ENCODE measurements at regions not wholly inside any gene's neighbourhood (a gene's known extent, or its start where the extent isn't known, plus 50 kb on each side); places are given as distances from the start of the nearest gene placed in this dataset.

- TF ChIP-seq ZNF384 (IDR thresholded peaks at IDR 0.05): no peak
- TF ChIP-seq ARNT (IDR thresholded peaks at IDR 0.05): no peak
- no peak for TF ChIP-seq SP1 (IDR thresholded peaks at IDR 0.05)
- no peak for TF ChIP-seq L3MBTL2 (conservative IDR thresholded peaks at IDR 0.05)
- TF ChIP-seq FOXK2 (IDR thresholded peaks at IDR 0.05): no peak
- no peak for TF ChIP-seq PKNOX1 (IDR thresholded peaks at IDR 0.05)
- no peak for TF ChIP-seq SUZ12 (IDR thresholded peaks at IDR 0.05)
- TF ChIP-seq FOXM1 (IDR thresholded peaks at IDR 0.05; ENCODE audit: borderline replicate concordance): no peak
- no peak for TF ChIP-seq CTBP1 (IDR thresholded peaks at IDR 0.05; ENCODE audit: borderline replicate concordance)
- TF ChIP-seq LEF1 (IDR thresholded peaks at IDR 0.05; ENCODE audit: borderline replicate concordance): no peak
- TF ChIP-seq BHLHE40 (IDR thresholded peaks at IDR 0.05; ENCODE audit: borderline replicate concordance): no peak
Observed at GRCh38 chr14:23817164-23817767, 136.3 kb upstream of the DHRS4 start.

Measured in HEK293T (cell line).